Adrenal gland (tissue), 5 donors: ENCODE measurements at regions not wholly inside any gene's neighbourhood (a gene's known extent, or its start where the extent isn't known, plus 50 kb on each side); places are given as distances from the start of the nearest gene placed in this dataset.

Experiments used
- POLR2A ChIP-seq, 2 donors: fragments of 450-650 bp; IDR thresholded peaks; one replicate each; pipeline ENCODE4 v1.6.1; 2017; ENCODE audit warnings: antibody characterized with exemption in 2 of 2, mild to moderate bottlenecking in 2 of 2, moderate library complexity in 1 of 2
- TF ChIP-seq, protein P1 (sequence below), 6 experiments: fragments of 450-650 bp in 4 of 6; fragments of 200-600 bp in 2 of 6; sonication (generic) in 1 of 6; IDR thresholded peaks; 1 replicate in 5 of 6; 2 replicates in 1 of 6; pipeline versions ENCODE4 v1.5.1 to v1.8.0; 2016 to 2021; ENCODE audit warnings: antibody characterized with exemption in 6 of 6, mild to moderate bottlenecking in 2 of 6, moderate library complexity in 1 of 6
- donor health status: DM: no; HTN: no; CAD: no.

DNA sequence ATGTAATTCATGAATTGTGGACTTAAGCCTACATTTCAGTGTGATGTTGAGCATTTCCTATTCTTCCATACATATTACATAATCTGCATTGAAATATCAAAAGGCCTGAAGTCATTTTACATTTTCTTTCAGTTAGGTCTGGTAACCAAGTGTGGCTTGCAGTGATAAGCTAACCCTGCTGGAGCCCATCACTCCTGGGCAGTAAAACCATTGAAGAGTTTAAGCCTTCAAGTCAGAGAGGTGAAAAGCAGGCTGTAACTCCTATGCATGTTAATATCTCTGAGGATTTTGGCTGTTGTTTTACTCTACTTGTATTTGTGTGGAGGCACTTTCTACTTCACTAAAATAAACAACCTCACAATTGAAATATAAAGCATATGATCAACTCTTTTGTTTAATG is 248.8 kb downstream of the SLITRK5 start:
- no peak for TF ChIP-seq POLR2A (IDR thresholded peaks at IDR 0.05)
- TF ChIP-seq, protein P1, sequence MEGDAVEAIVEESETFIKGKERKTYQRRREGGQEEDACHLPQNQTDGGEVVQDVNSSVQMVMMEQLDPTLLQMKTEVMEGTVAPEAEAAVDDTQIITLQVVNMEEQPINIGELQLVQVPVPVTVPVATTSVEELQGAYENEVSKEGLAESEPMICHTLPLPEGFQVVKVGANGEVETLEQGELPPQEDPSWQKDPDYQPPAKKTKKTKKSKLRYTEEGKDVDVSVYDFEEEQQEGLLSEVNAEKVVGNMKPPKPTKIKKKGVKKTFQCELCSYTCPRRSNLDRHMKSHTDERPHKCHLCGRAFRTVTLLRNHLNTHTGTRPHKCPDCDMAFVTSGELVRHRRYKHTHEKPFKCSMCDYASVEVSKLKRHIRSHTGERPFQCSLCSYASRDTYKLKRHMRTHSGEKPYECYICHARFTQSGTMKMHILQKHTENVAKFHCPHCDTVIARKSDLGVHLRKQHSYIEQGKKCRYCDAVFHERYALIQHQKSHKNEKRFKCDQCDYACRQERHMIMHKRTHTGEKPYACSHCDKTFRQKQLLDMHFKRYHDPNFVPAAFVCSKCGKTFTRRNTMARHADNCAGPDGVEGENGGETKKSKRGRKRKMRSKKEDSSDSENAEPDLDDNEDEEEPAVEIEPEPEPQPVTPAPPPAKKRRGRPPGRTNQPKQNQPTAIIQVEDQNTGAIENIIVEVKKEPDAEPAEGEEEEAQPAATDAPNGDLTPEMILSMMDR (IDR thresholded peaks at IDR 0.05), result no peak
